GM18505 (cell line): ENCODE measurements at regions not wholly inside any gene's neighbourhood (a gene's known extent, or its start where the extent isn't known, plus 50 kb on each side); places are given as distances from the start of the nearest gene placed in this dataset.

Experiments
- ATAC-seq: cut with Tn5 transposase; IDR thresholded peaks from one replicate; pipeline ENCODE4 v1.9.1; 2021; ENCODE audit not compliant: unreplicated experiment
- POLR2A ChIP-seq: IDR thresholded peaks from 4 replicates; pipeline ENCODE4 v1.6.1; 2011; ENCODE audit warnings: borderline replicate concordance; ENCODE audit not compliant: insufficient read depth, insufficient read length; ENCODE audit errors: extremely low read depth

GRCh38 chr18:10055125-10055750 is 141.4 kb downstream of the VAPA start:
- no peak for ATAC-seq
- TF ChIP-seq POLR2A: no peak

DNA sequence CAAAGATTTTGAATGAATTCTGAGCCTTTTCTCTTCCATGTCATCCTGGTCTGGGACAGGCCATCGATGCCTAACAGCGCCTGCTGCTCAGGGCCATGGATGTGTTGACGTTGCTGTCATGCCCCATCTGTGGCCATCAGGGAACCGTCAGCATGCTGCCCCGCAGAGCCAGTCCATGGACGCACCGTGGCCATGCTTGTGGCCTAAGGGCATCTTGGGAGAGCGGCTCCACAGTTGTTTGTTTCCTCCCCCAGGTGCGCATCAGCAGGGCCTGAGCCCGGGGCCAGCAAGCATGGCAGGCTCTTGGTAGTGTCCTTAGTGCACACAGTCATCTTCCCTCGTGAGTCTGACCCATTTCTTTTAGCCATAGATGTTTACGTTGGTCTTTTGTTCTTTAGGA is 142.7 kb downstream of the VAPA start:
- no peak for TF ChIP-seq POLR2A
- no peak for ATAC-seq

- no peak for TF ChIP-seq POLR2A
- no peak for ATAC-seq
These were observed 143.6 kb downstream of the VAPA start for GRCh38 chr18:10057401-10057893.

GRCh38 chr18:10057894-10058791 is 144.3 kb downstream of the VAPA start:
- TF ChIP-seq POLR2A: no peak
- no peak for ATAC-seq

- TF ChIP-seq POLR2A: no peak
- ATAC-seq: no peak
These were observed 146.0 kb downstream of the VAPA start for GRCh38 chr18:10059610-10060468.

DNA sequence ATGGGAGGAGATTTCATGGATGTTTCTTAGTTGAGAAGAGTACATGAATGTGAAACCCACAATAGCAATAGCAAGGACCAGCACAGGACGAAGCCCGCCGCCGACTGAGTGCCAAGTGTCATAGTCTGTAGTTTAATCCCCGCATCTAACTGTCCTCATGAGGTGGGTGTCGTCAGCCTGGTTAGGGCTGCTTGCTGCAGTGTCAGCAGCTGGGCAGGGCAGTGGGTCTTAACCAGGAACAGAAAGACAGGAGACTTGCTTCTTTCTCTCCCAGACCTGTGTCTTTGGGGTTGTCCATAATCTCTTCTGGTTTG is 146.6 kb downstream of the VAPA start:
- TF ChIP-seq POLR2A: no peak
- ATAC-seq: no peak

GRCh38 chr18:10060841-10061240 is 147.0 kb downstream of the VAPA start:
- no peak for ATAC-seq
- no peak for TF ChIP-seq POLR2A

DNA sequence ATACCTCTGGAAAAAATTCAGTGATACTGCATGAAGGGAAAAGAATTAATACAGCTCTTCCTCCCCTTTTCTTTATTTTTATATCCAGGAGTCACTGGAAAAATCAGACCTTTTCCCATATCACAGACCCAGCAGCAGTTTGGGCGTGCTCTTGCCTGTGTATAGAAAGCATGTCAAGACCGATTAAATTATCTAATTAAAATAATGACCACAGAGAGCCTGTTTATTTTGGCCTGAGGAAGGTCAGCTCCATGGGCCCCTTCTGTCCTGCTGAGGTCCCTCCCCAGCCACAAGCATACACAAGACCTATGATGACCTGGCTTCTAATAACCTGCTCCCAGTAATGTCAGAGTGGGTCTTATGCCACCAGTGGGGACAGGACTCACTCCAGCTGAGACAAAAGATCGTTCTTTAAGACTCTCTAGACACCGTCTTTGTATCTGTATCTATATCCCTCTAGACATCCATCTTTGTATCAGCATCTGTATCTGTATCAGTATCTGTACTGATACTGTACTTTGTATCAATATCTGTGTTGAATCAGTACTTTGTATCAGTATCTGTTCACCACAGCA is 147.8 kb downstream of the VAPA start:
- ATAC-seq: no peak
- no peak for TF ChIP-seq POLR2A

- no peak for TF ChIP-seq POLR2A
- no peak for ATAC-seq
These were observed 148.8 kb downstream of the VAPA start for GRCh38 chr18:10062302-10063300.

GRCh38 chr18:10063489-10063888 is 149.7 kb downstream of the VAPA start:
- no peak for TF ChIP-seq POLR2A
- ATAC-seq: no peak

GRCh38 chr18:10064267-10064666 is 150.5 kb downstream of the VAPA start:
- no peak for TF ChIP-seq POLR2A
- no peak for ATAC-seq

DNA sequence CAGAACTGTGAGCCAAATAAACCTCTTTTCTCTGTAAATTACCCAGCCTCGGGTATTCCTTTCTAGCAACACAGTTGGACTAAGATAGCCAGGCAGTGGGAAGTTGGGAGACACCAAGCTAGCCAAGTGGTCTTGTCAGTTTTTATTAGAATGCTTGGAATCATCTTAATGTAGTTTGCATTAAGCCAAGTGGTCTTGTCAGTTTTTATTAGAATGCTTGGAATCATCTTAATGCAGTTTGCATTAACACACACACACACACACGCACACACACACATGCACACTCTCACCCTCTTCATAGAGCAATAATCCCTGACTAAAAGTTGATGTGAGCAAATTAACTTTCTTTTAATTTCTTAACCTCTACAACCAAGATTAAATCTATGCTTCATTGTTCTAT is 151.5 kb downstream of the VAPA start:
- TF ChIP-seq POLR2A: no peak
- ATAC-seq: no peak
